ENCODE measurements at regions not wholly inside any gene's neighbourhood (a gene's known extent, or its start where the extent isn't known, plus 50 kb on each side); places are given as distances from the start of the nearest gene placed in this dataset.
A peak's percentile ranks its signal among the peaks of the same experiment; 100 is the strongest.
"Not testable (repeated sequence)": the region's sequence is repeated elsewhere in the genome, so short reads cannot be mapped to it uniquely, and the experiment has no call there.

DNA sequence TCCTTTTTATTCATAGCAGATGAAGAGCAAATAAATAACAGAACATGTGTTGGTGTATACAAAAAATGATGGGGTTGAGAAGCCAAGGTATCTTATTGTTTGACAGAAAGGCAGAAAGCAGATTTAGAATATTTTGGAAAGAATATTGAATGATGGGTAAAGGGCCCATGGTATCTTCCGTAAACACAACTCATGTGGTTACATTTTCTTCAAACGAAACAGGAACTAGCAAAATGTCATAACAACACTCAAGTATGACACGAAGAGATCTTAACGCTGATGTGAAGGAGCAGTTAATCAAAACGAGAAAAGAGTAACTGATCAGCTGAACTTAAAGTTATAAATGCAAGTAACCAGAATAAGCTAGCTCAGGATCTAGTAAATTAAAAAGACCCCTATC lies 195.7 kb upstream of the GK2 start:
- intact Hi-C loops (cut with DNase I, micrococcal nuclease), result loop anchor here in 1 of 2 experiments (5.0 kb wide), 1 partner anchor 76 kb away; no protein-coding TSS in a partner anchor
- Mint-ChIP-seq H3K36me3 (ENCODE audit: low read depth) (no peaks in the 10 kb centered on the region), H3K4me1 (peaks cover 9% of the 10 kb centered on the region), H3K27ac (no peak overlapping the region), H3K9me3 (ENCODE audit: low read depth) (no peaks in the 10 kb centered on the region), H3K27me3 (no peaks in the 10 kb centered on the region), H3K4me3 (no peak overlapping the region)
- ChIA-PET POLR2A (no interaction called here), CTCF (interaction anchor here (0.6 to 0.9 kb wide), 2 partner anchors 28 to 1163 kb away, joined by 3 to 4 read pairs; no protein-coding TSS in a partner anchor)
- ATAC-seq, result peak; percentile 83
- DNase-seq, result no peak

GRCh38 chr4:79599691-79600090 lies 191.7 kb upstream of the GK2 start:
- Mint-ChIP-seq H3K27me3 (no peaks in the 10 kb centered on the region), H3K4me3 (no peak overlapping the region), H3K9me3 (ENCODE audit: low read depth) (no peaks in the 10 kb centered on the region), H3K4me1 (peaks cover 9% of the 10 kb centered on the region), H3K27ac (no peak overlapping the region), H3K36me3 (ENCODE audit: low read depth) (no peaks in the 10 kb centered on the region)
- no peak for ATAC-seq
- ChIA-PET CTCF (no interaction called here), POLR2A (no interaction called here)
- DNase-seq, result no peak
- intact Hi-C loops (cut with DNase I, micrococcal nuclease), result loop anchor here in 1 of 2 experiments (5.0 kb wide), 1 partner anchor 72 kb away; no protein-coding TSS in a partner anchor

DNA sequence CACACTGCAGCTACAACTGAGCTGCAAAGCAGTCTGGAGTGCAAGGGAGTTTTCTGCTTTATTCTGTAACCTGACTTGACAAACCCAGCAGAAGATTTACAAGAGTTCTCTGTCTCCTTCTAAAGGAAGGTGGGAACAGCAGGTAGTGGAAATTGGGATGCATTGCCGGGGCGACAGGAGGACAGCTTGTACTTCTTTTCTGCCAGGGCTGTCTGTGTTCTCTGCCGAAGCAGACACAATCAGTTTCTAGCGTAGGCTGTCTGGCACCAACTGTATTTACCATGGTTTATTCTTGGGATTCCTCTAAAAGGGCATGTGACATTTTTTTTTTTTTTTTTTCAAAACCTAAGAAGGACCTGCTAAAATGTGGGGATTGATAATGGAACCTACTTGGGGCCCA lies 190.8 kb upstream of the GK2 start:
- H3K27me3 Mint-ChIP-seq, result no peaks in the 10 kb centered on the region
- POLR2A ChIA-PET, result no interaction called here
- no peak for ATAC-seq
- CTCF ChIA-PET, result no interaction called here
- intact Hi-C loops (cut with DNase I, micrococcal nuclease), result no loop called here
- no peak for DNase-seq
- H3K4me1 Mint-ChIP-seq, result peaks cover 5% of the 10 kb centered on the region
- H3K9me3 Mint-ChIP-seq (ENCODE audit: low read depth), result no peaks in the 10 kb centered on the region
- no peak overlapping the region for H3K27ac Mint-ChIP-seq
- no peaks in the 10 kb centered on the region for H3K36me3 Mint-ChIP-seq (ENCODE audit: low read depth)
- no peak overlapping the region for H3K4me3 Mint-ChIP-seq

- Mint-ChIP-seq H3K9me3 (ENCODE audit: low read depth) (no peaks in the 10 kb centered on the region), H3K27ac (no peak overlapping the region), H3K4me1 (no peaks in the 10 kb centered on the region), H3K36me3 (ENCODE audit: low read depth) (no peaks in the 10 kb centered on the region), H3K4me3 (no peak overlapping the region), H3K27me3 (no peaks in the 10 kb centered on the region)
- intact Hi-C loops (cut with DNase I, micrococcal nuclease), result no loop called here
- ATAC-seq (no peak), DNase-seq (no peak)
- ChIA-PET POLR2A (no interaction called here), CTCF (no interaction called here)
These were observed 190.2 kb upstream of the GK2 start for GRCh38 chr4:79598214-79598613.

DNA sequence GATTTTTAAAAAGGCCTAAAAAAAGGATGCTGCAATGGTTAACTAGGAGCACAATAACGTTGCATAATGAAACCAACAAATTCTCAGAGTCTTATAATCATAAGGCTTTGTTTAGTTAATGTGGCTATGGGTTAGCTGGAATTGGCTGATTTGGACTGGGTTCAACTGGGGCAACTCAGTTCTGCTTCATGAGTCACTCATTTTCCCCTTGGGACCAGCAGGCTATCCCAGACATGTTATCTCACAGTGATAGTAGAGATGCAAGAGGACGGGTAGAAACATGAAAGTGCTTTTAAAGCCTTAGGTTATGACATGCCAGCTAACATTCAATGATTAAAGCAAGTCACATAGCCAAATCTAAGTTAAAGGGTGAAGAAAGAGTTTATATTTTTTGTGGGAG lies 189.2 kb upstream of the GK2 start:
- Mint-ChIP-seq H3K36me3 (ENCODE audit: low read depth) (no peaks in the 10 kb centered on the region), H3K4me3 (no peak overlapping the region), H3K4me1 (no peaks in the 10 kb centered on the region), H3K27me3 (no peaks in the 10 kb centered on the region), H3K27ac (no peak overlapping the region), H3K9me3 (ENCODE audit: low read depth) (no peaks in the 10 kb centered on the region)
- ChIA-PET POLR2A (interaction anchor here (0.5 kb wide), 1 partner anchor 114 kb away, joined by 3 read pairs; no protein-coding TSS in a partner anchor), CTCF (interaction anchor here (0.6 kb wide), 1 partner anchor 734 kb away, joined by 3 read pairs; no protein-coding TSS in a partner anchor)
- DNase-seq, result no peak
- ATAC-seq, result no peak
- intact Hi-C loops (cut with DNase I, micrococcal nuclease), result no loop called here

GRCh38 chr4:79592218-79592617 lies 184.2 kb upstream of the GK2 start:
- H3K9me3 Mint-ChIP-seq (ENCODE audit: low read depth); ATAC-seq; intact Hi-C loops (cut with DNase I, micrococcal nuclease); H3K36me3 Mint-ChIP-seq (ENCODE audit: low read depth); H3K27me3 Mint-ChIP-seq; POLR2A ChIA-PET; H3K27ac Mint-ChIP-seq; DNase-seq; H3K4me1 Mint-ChIP-seq; H3K4me3 Mint-ChIP-seq; CTCF ChIA-PET: not testable (repeated sequence)

GRCh38 chr4:79588679-79589078 lies 180.7 kb upstream of the GK2 start:
- intact Hi-C loops (cut with DNase I, micrococcal nuclease), result no loop called here
- H3K36me3 Mint-ChIP-seq (ENCODE audit: low read depth), result no peaks in the 10 kb centered on the region
- H3K4me3 Mint-ChIP-seq, result no peak overlapping the region
- H3K9me3 Mint-ChIP-seq (ENCODE audit: low read depth), result no peaks in the 10 kb centered on the region
- no peak for DNase-seq
- no peak for ATAC-seq
- H3K27me3 Mint-ChIP-seq, result peaks cover 3% of the 10 kb centered on the region
- CTCF ChIA-PET, result no interaction called here
- H3K27ac Mint-ChIP-seq, result no peak overlapping the region
- POLR2A ChIA-PET, result no interaction called here
- H3K4me1 Mint-ChIP-seq, result no peaks in the 10 kb centered on the region

GRCh38 chr4:79587207-79587606 lies 179.2 kb upstream of the GK2 start:
- POLR2A ChIA-PET, result not testable (repeated sequence)

GRCh38 chr4:79585834-79586233 lies 177.8 kb upstream of the GK2 start:
- no peaks in the 10 kb centered on the region for H3K9me3 Mint-ChIP-seq (ENCODE audit: low read depth)
- CTCF ChIA-PET, result interaction anchor here (1.6 kb wide), 1 partner anchor 8 kb away, joined by 5 read pairs; no protein-coding TSS in a partner anchor
- H3K27me3 Mint-ChIP-seq, result peaks cover 3% of the 10 kb centered on the region
- H3K4me1 Mint-ChIP-seq, result no peaks in the 10 kb centered on the region
- POLR2A ChIA-PET, result no interaction called here
- H3K36me3 Mint-ChIP-seq (ENCODE audit: low read depth), result no peaks in the 10 kb centered on the region
- no peak overlapping the region for H3K4me3 Mint-ChIP-seq
- ATAC-seq, result no peak
- DNase-seq, result no peak
- H3K27ac Mint-ChIP-seq, result no peak overlapping the region
- intact Hi-C loops (cut with DNase I, micrococcal nuclease), result no loop called here

More at GRCh38 chr4:79587207-79587606, 179.2 kb upstream of the GK2 start:
- intact Hi-C loops (cut with DNase I, micrococcal nuclease); H3K4me3 Mint-ChIP-seq; H3K27me3 Mint-ChIP-seq; DNase-seq; H3K27ac Mint-ChIP-seq; H3K4me1 Mint-ChIP-seq; ATAC-seq; H3K36me3 Mint-ChIP-seq (ENCODE audit: low read depth); CTCF ChIA-PET; H3K9me3 Mint-ChIP-seq (ENCODE audit: low read depth): not testable (repeated sequence)

- Mint-ChIP-seq H3K27me3 (peaks cover 3% of the 10 kb centered on the region), H3K36me3 (ENCODE audit: low read depth) (no peaks in the 10 kb centered on the region), H3K4me3 (no peak overlapping the region), H3K4me1 (no peaks in the 10 kb centered on the region), H3K27ac (no peak overlapping the region), H3K9me3 (ENCODE audit: low read depth) (no peaks in the 10 kb centered on the region)
- ATAC-seq, result no peak
- ChIA-PET POLR2A (no interaction called here), CTCF (interaction anchor here (0.5 to 1.6 kb wide), 2 partner anchors 8 to 651 kb away, joined by 3 to 5 read pairs; no protein-coding TSS in a partner anchor)
- DNase-seq, result no peak
- intact Hi-C loops (cut with DNase I, micrococcal nuclease), result no loop called here
These were observed 177.3 kb upstream of the GK2 start for GRCh38 chr4:79585330-79585729.

- H3K27me3 Mint-ChIP-seq, result peaks cover 3% of the 10 kb centered on the region
- H3K4me1 Mint-ChIP-seq, result no peaks in the 10 kb centered on the region
- POLR2A ChIA-PET, result no interaction called here
- H3K36me3 Mint-ChIP-seq (ENCODE audit: low read depth), result no peaks in the 10 kb centered on the region
- no peak overlapping the region for H3K4me3 Mint-ChIP-seq
- ATAC-seq, result no peak
- no peak overlapping the region for H3K27ac Mint-ChIP-seq
- no peak for DNase-seq
- intact Hi-C loops (cut with DNase I, micrococcal nuclease), result no loop called here
- CTCF ChIA-PET, result interaction anchor here (0.5 kb wide), 1 partner anchor 651 kb away, joined by 3 read pairs; no protein-coding TSS in a partner anchor
- H3K9me3 Mint-ChIP-seq (ENCODE audit: low read depth), result no peaks in the 10 kb centered on the region
These were observed 176.9 kb upstream of the GK2 start for GRCh38 chr4:79584902-79585301.

DNA sequence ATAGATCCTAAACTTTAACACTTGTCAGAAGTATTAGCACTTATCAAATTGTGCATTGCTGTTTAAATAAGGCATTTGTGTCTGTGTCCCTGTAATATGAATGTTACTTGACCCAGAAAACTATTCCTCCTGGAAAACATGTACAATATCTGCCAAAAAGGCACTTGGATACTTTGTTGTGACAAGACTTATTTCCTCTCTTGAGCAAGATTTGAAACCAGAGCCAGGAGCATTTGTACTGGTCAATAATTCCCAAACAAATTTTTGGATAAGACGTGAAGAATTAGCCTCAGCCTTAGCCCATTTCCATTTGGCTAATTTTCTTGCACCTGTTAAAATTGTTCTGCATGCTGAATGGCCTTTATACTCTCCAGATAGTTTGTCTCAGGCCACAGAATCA lies 176.3 kb upstream of the GK2 start:
- peaks cover 3% of the 10 kb centered on the region for H3K27me3 Mint-ChIP-seq
- no peaks in the 10 kb centered on the region for H3K36me3 Mint-ChIP-seq (ENCODE audit: low read depth)
- no peak for ATAC-seq
- no peak for DNase-seq
- intact Hi-C loops (cut with DNase I, micrococcal nuclease), result no loop called here
- no peak overlapping the region for H3K27ac Mint-ChIP-seq
- no peaks in the 10 kb centered on the region for H3K4me1 Mint-ChIP-seq
- POLR2A ChIA-PET, result no interaction called here
- no peaks in the 10 kb centered on the region for H3K9me3 Mint-ChIP-seq (ENCODE audit: low read depth)
- no peak overlapping the region for H3K4me3 Mint-ChIP-seq
- CTCF ChIA-PET, result no interaction called here

DNA sequence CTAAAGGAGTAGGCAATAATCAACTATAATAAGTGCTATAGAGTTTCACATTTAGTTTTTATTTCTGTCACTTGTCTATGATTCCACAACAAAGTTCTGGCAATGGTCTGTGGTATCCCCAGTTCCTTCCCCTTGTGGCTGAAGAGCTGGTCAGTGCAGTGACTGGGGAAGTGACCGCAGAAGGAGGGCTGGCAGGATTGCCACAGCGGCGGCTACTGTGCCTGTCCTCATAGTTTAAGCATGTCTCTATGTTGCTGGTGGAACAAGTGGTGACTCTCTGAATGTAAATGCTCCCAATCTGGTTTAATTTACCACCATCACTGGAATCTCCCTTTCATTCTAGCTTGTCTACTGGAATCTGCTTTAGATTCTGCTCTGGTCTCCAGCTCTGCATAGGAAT lies 170.6 kb upstream of the GK2 start:
- no peaks in the 10 kb centered on the region for H3K36me3 Mint-ChIP-seq (ENCODE audit: low read depth)
- no peak overlapping the region for H3K4me3 Mint-ChIP-seq
- no peak for DNase-seq
- ChIA-PET POLR2A (no interaction called here), CTCF (no interaction called here)
- H3K27me3 Mint-ChIP-seq, result no peaks in the 10 kb centered on the region
- no peaks in the 10 kb centered on the region for H3K9me3 Mint-ChIP-seq (ENCODE audit: low read depth)
- ATAC-seq, result no peak
- intact Hi-C loops (cut with DNase I, micrococcal nuclease), result no loop called here
- H3K4me1 Mint-ChIP-seq, result no peaks in the 10 kb centered on the region
- H3K27ac Mint-ChIP-seq, result no peak overlapping the region

All from activated CD4-positive, alpha-beta T cell treated with anti-CD3 and anti-CD28 coated beads for 36 hours (primary cell).